PC-3 (cell line): ENCODE measurements at regions not wholly inside any gene's neighbourhood (a gene's known extent, or its start where the extent isn't known, plus 50 kb on each side); places are given as distances from the start of the nearest gene placed in this dataset.

Experiments
- ATAC-seq: fragments of 200-7000 bp; cut with Tn5 transposase; 2 replicates; pipeline ENCODE4 v1.9.1; 2020; ENCODE audit warnings: mild to moderate bottlenecking, moderate library complexity
- BruUV-seq: library from RNA; stranded (reverse); fragments of 400-500 nt; replicated peaks from 2 replicates; lab custom pipeline; 2021; lab: Mats Ljungman, UMichigan
- CTCF ChIA-PET: fragments of 300-600 bp; sonication (Branson Sonifier 250); formaldehyde crosslinking; loops from one replicate; lab custom pipeline; 2022; ENCODE audit warnings: antibody characterized with exemption; lab: Charles Lee
- POLR2A ChIA-PET: fragments of 300-600 bp; sonication (Branson Sonifier 250); formaldehyde crosslinking; loops from one replicate; lab custom pipeline; 2022; ENCODE audit warnings: antibody characterized with exemption; ENCODE audit not compliant: unreplicated experiment; lab: Charles Lee
- DNase-seq: peaks from one replicate; pipeline ENCODE4 v3.0.0-alpha.2; 2015
- H2AFZ ChIP-seq: fragments of 300-600 bp; sonication (generic); 2 replicates; pipeline ENCODE4 v1.6.0; 2016; ENCODE audit warnings: antibody characterized with exemption, low read length
- H3F3A ChIP-seq: fragments of 300-600 bp; sonication (generic); one replicate; pipeline ENCODE4 v1.6.0; 2017; ENCODE audit warnings: antibody characterized with exemption, low read length, control low read depth, mild to moderate bottlenecking; ENCODE audit not compliant: unreplicated experiment
- H3K27ac ChIP-seq: fragments of 300-600 bp; sonication (generic); 2 replicates; pipeline ENCODE4 v1.5.1; 2016; ENCODE audit warnings: mild to moderate bottlenecking, low read length
- H3K27me3 ChIP-seq: fragments of 300-600 bp; sonication (generic); 2 replicates; pipeline ENCODE4 v1.6.1; 2016; ENCODE audit warnings: low read length, mixed read lengths
- H3K36me3 ChIP-seq: fragments of 300-600 bp; sonication (generic); 2 replicates; pipeline ENCODE4 v1.6.1; 2016; ENCODE audit warnings: low read depth, mixed run types, low read length, mixed read lengths
- H3K4me1 ChIP-seq: fragments of 300-600 bp; sonication (generic); 2 replicates; pipeline ENCODE4 v1.5.1; 2016; ENCODE audit warnings: low read length; ENCODE audit not compliant: insufficient read depth
- H3K4me2 ChIP-seq: fragments of 300-600 bp; sonication (generic); 2 replicates; pipeline ENCODE4 v1.6.0; 2016; ENCODE audit warnings: low read length
- H3K4me3 ChIP-seq: fragments of 300-600 bp; sonication (generic); 2 replicates; pipeline ENCODE4 v1.5.1; 2016; ENCODE audit warnings: mild to moderate bottlenecking, low read length, mixed read lengths
- H3K79me2 ChIP-seq: fragments of 300-600 bp; sonication (generic); 2 replicates; pipeline ENCODE4 v1.6.1; 2017; ENCODE audit warnings: low read length, mixed read lengths
- H3K9ac ChIP-seq: fragments of 300-600 bp; sonication (generic); 2 replicates; pipeline ENCODE4 v1.6.0; 2016; ENCODE audit warnings: mild to moderate bottlenecking, low read length
- H3K9me2 ChIP-seq: fragments of 300-600 bp; sonication (generic); replicated peaks from 2 replicates; pipeline ENCODE4 v1.6.1; 2016; ENCODE audit warnings: mixed run types, low read length, mixed read lengths
- H3K9me3 ChIP-seq: fragments of 300-600 bp; sonication (generic); 2 replicates; pipeline ENCODE4 v1.6.1; 2016; ENCODE audit warnings: low read length, mixed read lengths
- H4K20me1 ChIP-seq: fragments of 300-600 bp; sonication (generic); 2 replicates; pipeline ENCODE4 v1.6.1; 2016; ENCODE audit warnings: low read length, mixed read lengths
- CTCF ChIP-seq: fragments of 300-600 bp; sonication (generic); conservative IDR thresholded peaks from 2 replicates; pipeline ENCODE4 v1.5.1; 2017; ENCODE audit warnings: antibody characterized with exemption, low read depth, mild to moderate bottlenecking, low read length
- EZH2 ChIP-seq: fragments of 300-600 bp; sonication (generic); IDR thresholded peaks from one replicate; pipeline ENCODE4 v1.6.1; 2017; ENCODE audit warnings: antibody characterized with exemption, mild to moderate bottlenecking, low read length; ENCODE audit not compliant: unreplicated experiment
- EZH2phosphoT487 ChIP-seq: fragments of 300-600 bp; sonication (generic); IDR thresholded peaks from 2 replicates; pipeline ENCODE4 v1.6.1; 2018; ENCODE audit warnings: mild to moderate bottlenecking, antibody characterized with exemption, low read length, borderline replicate concordance
- intact Hi-C: fragments of 100-400 bp; cut with micrococcal nuclease; formaldehyde crosslinking; loops from 2 replicates; pipeline ENCODE4 v1.9.0; 2023

DNA sequence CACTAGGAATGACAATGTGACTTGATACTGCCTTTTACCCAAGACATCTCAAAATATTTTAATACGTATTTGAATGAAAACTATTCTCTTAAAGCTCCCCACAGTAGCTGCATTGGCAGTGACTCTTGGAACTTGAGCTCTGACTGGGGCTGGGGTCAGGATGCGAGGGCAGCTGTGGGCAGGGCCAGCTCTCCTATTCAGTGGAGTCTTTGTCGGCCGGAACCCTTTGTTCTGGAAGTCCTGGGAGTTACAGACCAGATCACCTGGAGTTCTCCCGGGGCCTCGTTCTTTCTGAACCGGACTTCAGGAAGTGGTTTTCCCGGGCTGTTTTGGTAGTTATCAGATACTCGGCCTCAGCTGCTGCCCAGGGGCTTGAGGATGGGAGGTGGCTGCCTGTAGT, 84.9 kb downstream of the NPIPB11 start:
- no peak for ATAC-seq
- Histone ChIP-seq H3K27ac (no peak overlapping the region), H3K9me3 (no peaks in the 10 kb centered on the region), H3K4me2 (no peak overlapping the region), H3K9ac (no peak overlapping the region), H3K27me3 (no peaks in the 10 kb centered on the region), H3K79me2 (no peaks in the 10 kb centered on the region), H4K20me1 (no peaks in the 10 kb centered on the region), H3F3A (no peaks in the 10 kb centered on the region), H3K4me3 (no peak overlapping the region), H3K36me3 (no peaks in the 10 kb centered on the region), H3K4me1 (no peaks in the 10 kb centered on the region), H2AFZ (no peak overlapping the region), H3K9me2 (no peaks in the 10 kb centered on the region)
- ChIA-PET POLR2A (no interaction called here), CTCF (no interaction called here)
- BruUV-seq, result no TSS peak
- TF ChIP-seq EZH2phosphoT487 (no peak), CTCF (no peak), EZH2 (no peak)
- no peak for DNase-seq
- intact Hi-C loops, result no loop called here

GRCh38 chr16:29321000-29321393, 85.5 kb downstream of the NPIPB11 start:
- TF ChIP-seq EZH2 (no peak), CTCF (no peak), EZH2phosphoT487 (no peak)
- no TSS peak for BruUV-seq
- Histone ChIP-seq H3K36me3 (no peaks in the 10 kb centered on the region), H3K79me2 (no peaks in the 10 kb centered on the region), H3F3A (no peaks in the 10 kb centered on the region), H3K9ac (no peak overlapping the region), H2AFZ (no peak overlapping the region), H3K4me3 (no peak overlapping the region), H4K20me1 (no peaks in the 10 kb centered on the region), H3K9me3 (no peaks in the 10 kb centered on the region), H3K27ac (no peak overlapping the region), H3K4me1 (no peaks in the 10 kb centered on the region), H3K27me3 (no peaks in the 10 kb centered on the region), H3K4me2 (no peak overlapping the region), H3K9me2 (no peaks in the 10 kb centered on the region)
- ChIA-PET CTCF (no interaction called here), POLR2A (no interaction called here)
- intact Hi-C loops, result no loop called here
- ATAC-seq (no peak), DNase-seq (no peak)

- Histone ChIP-seq H3K4me3 (no peak overlapping the region), H3K4me2 (no peak overlapping the region), H3K27me3 (no peaks in the 10 kb centered on the region), H3K9ac (no peak overlapping the region), H3K9me2 (no peaks in the 10 kb centered on the region), H3K4me1 (no peaks in the 10 kb centered on the region), H3K79me2 (no peaks in the 10 kb centered on the region), H3K9me3 (no peaks in the 10 kb centered on the region), H2AFZ (no peak overlapping the region), H3K36me3 (no peaks in the 10 kb centered on the region), H3F3A (no peaks in the 10 kb centered on the region), H4K20me1 (no peaks in the 10 kb centered on the region), H3K27ac (no peak overlapping the region)
- CTCF ChIA-PET, result no interaction called here
- intact Hi-C loops, result no loop called here
- no peak for ATAC-seq
- no peak for DNase-seq
- POLR2A ChIA-PET, result no interaction called here
- BruUV-seq, result no TSS peak
- no peak for TF ChIP-seq EZH2phosphoT487
- no peak for TF ChIP-seq CTCF
- no peak for TF ChIP-seq EZH2
Observed at GRCh38 chr16:29320274-29320999, 86.1 kb downstream of the NPIPB11 start.
